NCI-H226 (cell line): ENCODE measurements at regions not wholly inside any gene's neighbourhood (a gene's known extent, or its start where the extent isn't known, plus 50 kb on each side); places are given as distances from the start of the nearest gene placed in this dataset.
"Not testable (repeated sequence)": the region's sequence is repeated elsewhere in the genome, so short reads cannot be mapped to it uniquely, and the experiment has no call there.

Source experiments
- DNase-seq: peaks from one replicate; pipeline ENCODE4 v3.0.0-alpha.2; 2015

DNA sequence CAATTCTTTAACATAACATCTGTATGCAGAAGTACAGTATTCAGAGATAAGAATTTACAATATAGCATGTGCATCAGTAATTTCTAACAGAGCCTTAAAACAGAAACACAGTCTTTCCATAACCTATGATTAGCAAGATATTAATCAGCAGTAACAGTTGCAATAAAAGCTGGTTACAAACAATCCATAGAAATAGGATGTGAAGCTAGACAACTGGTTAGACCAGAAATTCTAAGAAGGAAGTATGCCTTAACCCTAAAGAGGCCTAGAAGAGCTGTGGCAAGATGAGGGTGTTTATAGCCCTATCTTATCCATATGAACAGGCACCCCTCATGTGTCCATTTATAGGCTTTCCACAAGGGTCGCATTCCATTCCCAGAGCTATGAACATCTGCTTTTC, 492.1 kb upstream of the CBLB start:
- not testable (repeated sequence) for DNase-seq

DNA sequence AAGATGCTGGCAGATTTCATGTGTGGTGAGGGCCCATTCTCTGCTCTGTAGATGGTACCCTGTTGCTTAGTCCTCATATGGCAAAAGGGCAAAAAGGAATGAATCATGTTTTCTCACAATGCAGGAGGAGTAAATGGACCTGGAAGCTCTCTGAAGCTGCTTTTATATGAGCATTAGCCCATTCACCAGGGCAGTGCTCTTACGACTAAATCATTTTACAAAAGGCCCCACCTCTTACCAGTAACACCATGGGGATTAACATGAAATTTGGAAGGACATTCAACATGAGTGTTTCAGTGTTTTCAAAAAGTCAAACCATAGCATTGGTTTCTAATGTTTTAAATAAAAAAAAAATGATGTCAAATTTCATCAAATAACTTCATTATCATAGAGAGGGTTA, 495.7 kb upstream of the CBLB start:
- DNase-seq: no peak

DNA sequence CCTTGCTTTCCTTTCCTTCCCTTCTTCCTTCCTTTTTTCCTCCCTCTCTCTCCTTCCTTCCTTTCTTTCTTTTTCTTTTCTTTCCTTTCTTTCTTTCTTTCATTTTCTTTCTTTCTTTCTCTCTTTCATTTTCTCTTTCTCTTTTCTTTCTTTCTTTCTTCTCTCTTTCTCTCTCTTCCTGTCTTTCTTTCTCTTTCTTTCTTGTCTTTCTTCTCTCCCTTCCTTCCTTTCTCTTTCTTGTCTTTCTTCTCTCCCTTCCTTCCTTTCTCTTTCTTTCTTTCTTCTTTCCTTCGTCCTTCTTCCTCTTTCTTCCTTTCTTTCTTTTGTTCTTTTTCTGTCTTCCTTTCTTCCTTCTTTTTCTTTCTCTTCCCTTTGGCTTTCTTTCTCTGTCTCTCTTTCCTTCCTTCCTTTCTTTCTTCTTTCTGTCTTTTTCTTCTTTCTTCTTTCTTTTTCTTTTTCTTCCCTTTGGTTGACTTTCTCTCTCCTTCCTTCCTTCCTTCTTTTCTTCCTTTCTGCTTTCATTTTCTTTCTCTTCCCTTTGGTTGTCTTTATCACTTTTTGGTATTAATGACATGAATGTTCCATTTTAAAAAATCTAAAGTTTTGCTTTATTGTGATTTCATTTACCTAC, 496.4 kb upstream of the CBLB start:
- no peak for DNase-seq

DNA sequence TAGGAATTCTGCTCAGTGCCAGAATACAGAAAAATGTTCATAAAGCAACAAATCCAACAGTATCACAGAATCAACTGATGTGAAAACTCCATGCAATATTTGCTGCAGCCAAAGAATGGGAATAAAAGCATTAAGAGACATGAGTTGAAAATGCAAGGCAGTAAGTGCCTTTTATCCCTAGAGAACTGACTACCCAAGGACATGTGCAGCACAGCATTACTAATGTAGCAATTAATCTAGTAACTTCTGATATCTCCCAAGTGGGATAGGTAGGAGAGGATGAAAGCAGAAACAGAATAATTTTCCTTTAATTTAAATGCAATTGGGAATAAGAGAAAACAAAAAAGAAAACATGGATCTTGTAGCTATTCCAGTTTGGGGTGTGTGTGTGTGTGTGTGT, 497.5 kb upstream of the CBLB start:
- no peak for DNase-seq

DNA sequence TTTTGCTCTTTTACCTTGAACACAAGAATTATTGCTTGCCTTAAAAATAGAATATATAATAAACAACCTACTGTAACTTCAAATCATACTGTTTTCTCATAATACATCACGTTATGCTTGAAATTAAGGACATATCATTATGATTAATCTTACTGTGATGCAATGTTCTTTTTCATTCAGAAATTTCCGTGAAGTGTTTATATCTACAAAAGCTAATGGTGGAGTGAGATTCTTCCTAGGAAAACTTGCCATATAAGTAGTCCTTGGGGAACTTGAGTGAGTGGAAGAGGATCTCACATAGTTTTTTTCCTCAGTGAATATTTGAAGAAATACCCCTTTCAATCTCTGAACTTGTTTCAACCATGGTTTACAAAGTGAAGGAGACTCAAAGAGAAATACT, 498.7 kb upstream of the CBLB start:
- DNase-seq: no peak

DNA sequence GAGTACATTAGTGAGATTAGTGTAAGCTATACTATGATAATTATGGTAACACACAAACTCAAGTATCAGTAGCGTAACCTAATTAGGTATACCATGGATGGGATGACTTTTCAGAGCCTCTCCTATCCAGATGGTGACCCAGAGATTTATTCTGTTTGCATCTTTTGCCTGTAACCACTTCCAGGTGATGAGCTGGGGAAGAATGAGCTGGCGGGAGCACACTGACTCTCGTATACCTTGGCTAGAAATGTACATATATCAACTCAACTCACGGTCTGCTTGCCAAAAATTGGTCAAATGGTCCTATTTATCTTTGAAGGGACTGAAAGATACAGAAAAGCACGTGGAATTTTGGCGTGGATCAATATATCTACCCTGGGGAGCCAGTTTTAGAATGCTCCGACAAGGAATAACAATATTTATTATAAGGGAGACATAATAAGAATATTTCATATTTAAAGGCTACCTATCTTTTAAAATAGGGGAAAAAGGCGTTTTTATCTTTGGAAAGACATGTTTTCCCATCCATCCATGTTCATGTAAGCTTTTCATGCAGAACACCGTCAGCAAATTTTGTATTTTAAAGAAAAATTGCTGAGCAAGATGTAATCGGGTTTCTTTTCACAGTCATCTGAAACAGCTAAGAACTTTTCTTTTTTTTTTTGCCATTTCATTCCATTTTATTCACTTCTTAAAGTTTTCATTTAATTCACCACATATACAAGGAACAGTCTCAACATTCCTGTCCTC, 502.6 kb upstream of the CBLB start:
- peak; percentile 5 for DNase-seq

DNA sequence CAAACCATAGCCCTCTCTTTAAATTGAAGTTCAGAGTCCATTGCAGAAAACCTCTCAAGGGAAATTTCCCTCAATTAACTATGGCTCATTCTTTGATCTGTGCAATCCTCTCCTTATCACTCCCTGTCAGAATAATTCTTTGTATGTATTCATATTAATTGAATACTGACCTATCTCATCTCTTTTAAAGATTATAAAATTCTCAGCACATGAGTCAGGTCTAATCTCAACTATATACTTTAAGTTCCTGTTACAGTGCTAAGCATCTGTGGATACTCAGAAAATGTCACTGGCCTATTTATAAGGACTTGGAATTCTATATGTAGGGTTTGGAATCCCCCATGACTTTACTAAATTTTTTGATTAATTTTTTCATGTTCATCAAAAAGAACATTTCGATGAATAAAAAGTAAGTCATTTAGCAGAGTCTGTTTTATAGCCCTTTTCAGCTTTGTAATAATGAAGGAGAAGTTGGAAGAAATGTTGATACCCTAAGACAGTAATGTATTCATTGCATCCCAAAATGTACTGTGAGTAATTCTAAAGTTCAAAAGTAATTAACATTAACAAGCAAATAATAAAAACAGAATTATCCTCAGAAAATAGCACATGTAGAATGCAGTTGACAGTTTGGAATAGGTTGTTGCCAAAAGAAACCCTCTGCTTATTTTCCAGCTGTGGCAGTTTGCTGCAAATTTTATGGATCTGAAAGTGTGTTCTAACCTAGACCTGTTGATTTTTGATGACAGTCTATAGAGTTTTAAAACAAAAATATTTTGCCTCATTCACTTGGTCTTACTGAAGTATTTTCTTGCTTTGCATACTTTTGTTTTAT, 503.4 kb upstream of the CBLB start:
- DNase-seq: peak; percentile 78

DNA sequence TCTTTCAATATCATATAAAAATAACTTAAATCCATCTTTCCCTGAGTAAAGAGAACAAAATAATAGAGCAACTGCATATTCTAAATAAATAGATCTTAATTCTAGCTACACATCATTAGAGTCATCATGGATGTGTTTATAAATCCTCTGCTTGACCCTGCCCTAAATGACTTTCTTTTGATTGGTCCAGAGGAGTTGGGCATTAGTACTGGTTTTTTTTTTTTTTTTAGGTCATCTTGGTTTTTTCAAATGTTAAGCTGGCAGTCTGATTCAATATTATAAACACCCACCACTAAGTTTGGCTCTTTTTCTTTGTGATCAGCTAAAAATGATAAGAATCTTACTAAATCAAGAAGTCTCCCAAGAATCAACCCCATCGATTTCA, 504.0 kb upstream of the CBLB start:
- no peak for DNase-seq

DNA sequence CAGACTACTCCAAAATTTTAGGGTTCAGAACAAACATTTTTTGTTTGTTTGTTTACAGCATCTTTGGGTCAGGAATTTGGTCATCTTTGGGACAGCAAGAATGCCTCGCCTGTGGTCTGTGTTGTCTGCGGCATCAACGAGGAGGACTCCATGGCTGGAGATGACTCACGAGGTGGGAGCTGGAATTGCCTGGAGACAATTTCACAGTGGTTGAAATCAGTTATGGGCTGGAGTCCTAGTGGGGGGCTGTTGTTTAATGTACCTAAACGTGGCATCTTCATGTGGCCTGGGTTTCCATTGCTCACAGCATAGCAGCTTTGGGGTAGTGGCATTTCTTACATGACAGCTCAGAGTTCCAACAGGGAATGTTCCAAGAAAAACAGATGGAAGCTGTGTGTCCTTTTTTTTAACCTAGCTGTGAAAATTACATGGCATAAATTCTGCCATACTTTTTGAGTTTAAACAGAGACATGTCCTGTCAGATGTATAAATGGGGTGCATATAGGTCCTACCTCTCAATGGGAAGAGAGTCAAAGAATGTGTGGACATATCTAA, 507.3 kb upstream of the CBLB start:
- no peak for DNase-seq

DNA sequence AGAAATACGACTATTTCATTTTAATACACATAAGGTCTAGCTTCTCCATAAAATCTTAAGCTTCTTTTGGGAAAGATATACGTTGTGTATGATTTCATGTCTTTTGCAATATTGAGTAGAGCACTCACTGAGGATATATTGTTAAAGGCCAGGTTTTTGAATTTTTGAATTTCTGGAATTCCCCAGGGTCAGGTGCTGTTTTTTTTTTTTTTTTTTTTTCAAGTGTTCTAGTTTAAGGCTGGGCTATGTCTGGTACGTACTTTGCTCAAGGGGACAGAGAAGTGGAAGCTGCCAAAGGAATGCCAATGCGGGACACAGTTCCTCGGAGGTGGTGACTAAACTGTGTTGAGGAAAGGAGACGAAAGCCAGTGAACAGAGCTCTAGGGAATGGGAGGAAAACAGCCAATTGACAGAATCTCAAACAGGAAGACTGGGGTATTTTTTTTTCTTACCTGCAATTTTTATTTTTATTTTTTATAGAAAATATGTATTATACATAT, 510.5 kb upstream of the CBLB start:
- DNase-seq: no peak

DNA sequence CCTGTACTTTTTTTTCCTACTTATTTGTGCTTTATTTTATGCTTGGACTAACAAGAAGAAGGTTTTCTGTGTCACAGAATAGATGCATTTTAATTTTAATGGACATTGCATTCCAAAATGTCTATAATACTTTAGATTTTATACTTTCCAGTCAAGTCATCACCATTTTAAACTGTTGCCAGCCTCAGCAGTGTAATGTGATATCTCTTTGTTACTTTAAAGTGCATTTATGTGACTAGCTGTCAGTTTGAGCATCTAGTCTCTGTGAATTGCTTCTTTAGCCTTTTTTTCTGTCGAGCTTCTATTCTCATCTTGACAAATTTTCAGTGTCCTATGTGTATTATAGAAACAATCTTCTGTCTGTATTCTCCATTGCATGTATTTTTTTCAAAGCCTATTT, 511.4 kb upstream of the CBLB start:
- no peak for DNase-seq

DNA sequence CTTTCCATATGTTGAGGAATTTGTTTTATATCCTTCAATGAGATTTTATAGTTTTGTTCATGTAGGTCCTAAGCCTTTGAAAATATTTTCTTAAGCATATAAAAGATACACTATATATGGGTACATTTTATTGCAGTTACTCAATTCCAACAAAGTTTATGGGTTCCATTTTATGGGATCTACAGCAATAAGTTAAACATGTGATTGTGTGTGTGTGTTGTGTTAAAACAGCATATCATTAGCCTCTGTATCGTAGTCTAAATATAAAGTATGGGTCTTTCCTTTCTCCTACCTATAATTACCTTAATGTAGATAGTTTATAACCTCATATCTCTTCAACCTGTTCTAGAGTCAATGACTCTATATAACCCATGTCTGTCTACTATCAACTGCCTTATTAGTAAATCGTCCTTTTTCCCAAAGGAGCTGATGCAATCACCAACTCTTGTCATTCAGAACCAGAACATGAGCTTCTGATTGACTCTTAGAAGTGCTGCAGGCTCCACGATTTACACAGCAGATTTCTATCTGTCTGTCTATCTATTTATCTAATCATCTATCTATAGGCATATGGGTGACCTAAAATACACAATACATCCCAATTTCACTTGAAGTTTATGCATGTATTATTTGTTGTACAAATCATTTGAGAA, 512.6 kb upstream of the CBLB start:
- DNase-seq: no peak

DNA sequence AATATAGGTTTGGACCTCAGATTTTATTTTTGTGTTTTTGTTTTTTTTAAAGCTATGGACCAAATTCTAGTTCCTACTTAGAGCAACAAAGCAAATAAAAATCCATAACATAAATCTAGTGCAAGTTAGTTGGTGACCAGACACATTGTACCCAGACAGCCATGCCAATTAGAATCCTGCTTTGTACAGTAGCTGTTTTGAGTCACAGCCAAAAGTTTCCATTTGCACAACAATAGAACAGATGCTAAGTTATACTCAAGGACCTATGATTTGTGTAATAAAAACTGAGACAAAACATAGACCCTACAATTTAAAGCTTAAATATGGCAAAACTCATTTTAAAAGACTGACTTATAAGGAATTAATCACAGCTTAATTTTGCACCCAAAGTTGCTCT, 513.1 kb upstream of the CBLB start:
- no peak for DNase-seq

DNA sequence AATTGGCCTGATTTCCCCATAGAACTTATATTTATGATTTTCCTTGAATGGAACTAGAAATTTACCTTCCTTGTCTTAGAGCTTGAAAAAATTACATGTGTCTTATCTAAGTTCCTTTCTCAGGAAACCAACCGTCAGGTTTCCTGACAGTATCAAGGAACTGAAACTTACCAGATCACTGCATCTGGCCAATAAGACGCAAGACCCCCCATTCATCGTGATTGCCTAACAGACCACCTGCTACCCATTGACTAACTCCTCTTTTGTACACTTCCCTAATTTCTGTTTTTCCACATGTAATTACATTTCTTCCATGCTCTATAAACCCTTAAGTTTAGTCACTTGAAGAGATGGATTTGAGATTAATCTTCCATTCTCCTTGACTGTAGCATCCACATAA, 517.2 kb upstream of the CBLB start:
- DNase-seq: no peak

DNA sequence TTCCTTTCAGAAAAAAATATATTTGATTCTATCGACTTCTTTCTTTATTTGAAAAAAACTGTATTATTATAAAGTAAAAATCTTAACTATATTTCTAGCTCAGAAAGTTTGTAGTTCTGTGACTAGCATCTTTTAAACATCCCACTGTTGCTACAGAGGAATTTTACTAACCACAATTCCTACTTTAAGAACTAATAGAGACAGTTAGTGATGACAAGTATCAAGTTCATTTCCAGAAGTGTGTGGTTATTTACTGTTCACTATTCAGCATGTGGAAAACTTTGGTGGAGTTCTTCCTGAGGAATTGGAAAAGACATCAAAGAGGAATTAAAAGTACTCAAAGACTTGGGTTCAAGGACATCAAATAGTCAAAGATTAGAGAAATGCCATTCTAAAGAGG, 524.1 kb upstream of the CBLB start:
- DNase-seq: no peak

DNA sequence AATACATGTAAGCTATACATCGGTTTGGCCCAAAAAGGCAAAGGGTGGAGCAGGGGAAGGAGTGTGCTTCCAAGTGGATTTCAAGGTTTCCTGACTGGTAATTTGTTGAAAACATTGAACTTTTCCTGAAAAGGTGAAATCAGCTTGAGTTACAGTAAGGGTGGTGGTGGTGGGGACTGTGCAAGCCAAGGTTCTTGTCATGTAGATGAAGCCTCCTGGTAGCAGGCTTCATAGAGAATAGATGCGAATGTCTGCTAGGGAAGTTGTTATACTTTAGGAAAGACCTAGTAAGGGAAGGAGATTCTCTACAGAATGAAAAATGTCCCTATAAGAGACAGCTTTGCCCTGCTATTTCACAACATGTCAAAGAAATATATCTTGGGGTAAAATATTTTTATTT, 528.2 kb upstream of the CBLB start:
- no peak for DNase-seq

DNA sequence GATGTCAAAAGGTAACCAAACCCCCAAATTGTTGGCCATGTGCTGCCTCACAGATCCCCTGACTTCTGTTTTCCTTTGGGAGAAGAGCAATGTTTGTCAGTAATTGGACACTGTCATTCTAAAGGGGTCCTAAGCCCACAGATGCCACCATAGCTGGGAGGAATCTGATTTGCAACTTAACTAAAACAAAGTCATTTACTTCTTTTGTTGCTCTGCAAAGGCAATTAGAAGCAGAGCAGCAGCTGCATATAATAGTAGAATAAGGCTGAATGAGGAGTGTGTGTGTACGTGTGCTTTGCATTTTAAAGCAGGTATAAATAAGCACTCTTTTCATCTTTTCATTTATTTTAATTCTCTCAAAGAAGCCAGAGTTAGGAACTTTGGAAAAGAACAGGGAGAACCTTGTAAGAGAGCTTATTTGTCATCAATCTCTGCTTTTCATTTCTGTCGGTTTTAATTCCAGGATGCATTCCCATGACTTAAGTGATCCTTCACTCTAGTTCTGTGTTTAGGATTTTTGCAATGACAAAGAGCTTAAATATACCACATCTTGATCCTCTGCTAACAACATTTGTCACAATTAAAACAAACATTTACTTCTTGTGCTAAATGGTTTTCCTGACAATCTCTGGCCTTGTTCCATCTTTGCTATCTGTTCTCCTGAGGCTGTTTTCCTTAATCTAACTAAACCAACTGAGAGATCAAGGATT, 530.2 kb upstream of the CBLB start:
- no peak for DNase-seq

DNA sequence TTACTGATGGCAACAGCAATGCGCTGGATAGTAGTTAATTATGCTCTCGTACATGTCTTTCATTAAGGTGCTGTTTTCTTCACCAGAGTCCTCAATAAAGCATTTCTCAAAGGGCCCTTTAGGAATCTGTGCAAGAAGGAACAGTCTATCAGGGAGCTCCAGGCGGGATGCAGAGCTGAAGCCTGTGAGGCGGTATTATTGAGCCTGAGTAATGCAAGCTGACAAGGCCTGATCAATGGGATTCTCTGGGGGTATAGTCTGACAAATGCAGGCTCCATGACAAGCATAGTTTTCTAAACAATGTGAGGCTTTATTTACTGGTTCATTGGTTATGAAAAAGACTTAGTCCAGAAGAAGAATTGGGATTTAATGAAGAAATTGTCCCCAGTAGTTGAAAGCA, 530.9 kb upstream of the CBLB start:
- no peak for DNase-seq

DNA sequence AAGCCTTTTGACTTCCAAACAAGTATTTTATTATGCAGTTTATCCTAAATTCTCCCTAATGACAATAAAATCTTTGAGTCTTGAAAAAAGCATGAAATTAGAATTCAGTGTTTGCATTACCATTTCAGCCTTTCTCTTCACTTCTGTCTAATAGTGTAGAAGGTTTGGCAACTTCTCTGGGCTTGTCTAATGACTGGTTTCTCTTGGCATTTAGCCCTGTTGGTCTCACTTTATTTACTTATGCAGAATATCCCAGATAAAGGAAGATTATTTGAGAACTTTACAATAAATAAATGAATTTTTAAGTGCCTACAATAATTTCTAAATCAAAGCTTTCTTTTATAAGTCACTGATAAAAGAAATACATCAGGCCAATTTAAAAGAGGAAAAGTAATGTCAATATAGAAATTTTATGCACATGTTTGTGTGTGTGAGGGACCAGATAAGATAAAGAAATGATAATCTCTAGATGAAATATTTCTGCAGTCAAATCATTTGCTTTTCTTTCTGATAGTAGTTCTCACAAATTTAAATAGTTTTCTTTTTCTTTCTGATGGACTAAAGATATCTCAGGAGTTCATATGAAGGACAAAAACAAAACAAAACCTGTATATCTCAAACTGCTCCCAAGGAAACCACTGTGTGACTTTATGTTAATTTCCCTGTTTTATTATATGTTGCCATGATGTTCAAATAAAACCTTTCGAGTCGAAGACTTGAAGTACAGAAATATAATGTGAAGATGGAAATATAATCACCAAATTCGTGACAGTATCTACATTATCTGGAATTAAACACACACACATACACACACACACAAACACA, 533.1 kb upstream of the CBLB start:
- DNase-seq: peak; percentile 46

DNA sequence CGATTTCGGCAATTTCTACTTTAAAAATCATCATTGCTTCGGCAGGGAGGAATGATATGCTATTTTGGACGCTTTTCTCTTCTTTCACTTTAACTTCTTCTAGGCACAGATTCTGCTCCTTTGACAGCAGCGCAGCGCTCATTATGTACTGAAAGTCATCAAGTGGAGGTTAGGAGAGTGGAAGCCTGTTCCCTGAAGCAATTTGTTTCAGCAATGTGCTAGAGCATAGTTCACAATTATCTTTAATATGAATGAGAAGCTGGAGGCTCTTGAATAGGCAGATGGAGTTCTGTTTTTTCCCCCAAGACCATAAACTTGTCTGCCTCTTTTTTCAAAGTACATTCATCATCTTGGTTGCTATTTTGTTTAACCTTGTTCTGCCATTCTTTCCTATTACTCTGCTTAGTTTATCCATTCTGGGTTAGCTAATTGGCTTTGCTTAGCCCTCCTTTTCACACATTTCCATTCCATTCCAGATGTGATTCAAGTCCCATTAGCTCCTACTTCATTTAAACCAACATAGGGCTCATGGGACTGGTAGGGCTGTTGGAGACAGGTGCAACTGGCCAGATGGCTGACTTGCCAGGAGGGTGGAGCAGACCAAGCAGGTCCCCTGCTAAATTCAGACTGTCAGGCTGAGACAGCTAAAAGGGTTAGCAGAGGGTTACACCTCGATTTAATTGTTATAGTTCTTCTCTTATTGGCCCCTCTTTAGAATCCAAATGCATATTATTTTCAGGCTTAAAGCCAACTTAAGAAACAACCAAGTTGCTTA, 534.7 kb upstream of the CBLB start:
- DNase-seq: no peak

DNA sequence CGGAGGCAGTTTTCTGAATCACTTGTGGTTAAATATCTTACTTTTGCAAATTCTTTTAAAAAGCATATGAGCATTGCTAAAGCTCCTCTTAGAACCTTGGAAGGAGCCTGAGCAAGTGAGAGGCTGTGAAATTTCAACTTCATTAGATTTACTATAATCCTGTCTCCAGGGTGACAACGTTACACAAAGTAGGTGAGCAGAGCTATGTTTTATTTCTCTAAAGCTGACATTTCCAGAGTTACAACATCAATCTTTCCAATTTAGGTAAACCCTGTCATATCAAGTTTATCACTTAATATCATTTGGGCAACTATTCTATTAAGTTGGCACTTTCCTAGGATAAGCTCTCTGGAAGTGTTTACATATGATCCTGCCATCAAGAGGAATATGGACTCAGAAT, 544.9 kb upstream of the CBLB start:
- DNase-seq: no peak
